GM12872 (cell line): ENCODE measurements at regions not wholly inside any gene's neighbourhood (a gene's known extent, or its start where the extent isn't known, plus 50 kb on each side); places are given as distances from the start of the nearest gene placed in this dataset.

Experiments
- TF ChIP-seq, protein P1 (sequence below): IDR thresholded peaks from 3 replicates; pipeline ENCODE4 v1.5.1; 2011; ENCODE audit warnings: low read depth, mild to moderate bottlenecking, low read length, moderate library complexity; ENCODE audit not compliant: insufficient read depth

DNA sequence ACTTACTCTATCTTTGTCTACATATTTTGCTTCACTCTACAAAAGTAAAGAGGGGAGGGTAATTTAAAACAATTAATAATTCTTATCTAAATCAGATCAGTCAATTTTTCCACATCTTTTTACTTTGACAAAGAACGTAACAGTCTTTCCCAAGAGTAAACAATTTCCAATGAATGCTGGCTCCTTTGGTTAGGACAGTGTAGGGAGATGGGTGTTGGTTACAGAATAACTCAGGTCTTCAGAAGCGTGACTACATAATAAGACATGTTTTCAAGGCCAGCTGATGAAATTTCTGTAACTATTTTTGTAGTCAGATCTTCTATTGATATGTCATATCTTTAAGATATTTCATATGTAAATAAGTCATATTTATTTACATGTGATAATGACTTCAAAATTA is 183.0 kb upstream of the CAND1 start:
- TF ChIP-seq, protein P1, sequence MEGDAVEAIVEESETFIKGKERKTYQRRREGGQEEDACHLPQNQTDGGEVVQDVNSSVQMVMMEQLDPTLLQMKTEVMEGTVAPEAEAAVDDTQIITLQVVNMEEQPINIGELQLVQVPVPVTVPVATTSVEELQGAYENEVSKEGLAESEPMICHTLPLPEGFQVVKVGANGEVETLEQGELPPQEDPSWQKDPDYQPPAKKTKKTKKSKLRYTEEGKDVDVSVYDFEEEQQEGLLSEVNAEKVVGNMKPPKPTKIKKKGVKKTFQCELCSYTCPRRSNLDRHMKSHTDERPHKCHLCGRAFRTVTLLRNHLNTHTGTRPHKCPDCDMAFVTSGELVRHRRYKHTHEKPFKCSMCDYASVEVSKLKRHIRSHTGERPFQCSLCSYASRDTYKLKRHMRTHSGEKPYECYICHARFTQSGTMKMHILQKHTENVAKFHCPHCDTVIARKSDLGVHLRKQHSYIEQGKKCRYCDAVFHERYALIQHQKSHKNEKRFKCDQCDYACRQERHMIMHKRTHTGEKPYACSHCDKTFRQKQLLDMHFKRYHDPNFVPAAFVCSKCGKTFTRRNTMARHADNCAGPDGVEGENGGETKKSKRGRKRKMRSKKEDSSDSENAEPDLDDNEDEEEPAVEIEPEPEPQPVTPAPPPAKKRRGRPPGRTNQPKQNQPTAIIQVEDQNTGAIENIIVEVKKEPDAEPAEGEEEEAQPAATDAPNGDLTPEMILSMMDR = no peak

DNA sequence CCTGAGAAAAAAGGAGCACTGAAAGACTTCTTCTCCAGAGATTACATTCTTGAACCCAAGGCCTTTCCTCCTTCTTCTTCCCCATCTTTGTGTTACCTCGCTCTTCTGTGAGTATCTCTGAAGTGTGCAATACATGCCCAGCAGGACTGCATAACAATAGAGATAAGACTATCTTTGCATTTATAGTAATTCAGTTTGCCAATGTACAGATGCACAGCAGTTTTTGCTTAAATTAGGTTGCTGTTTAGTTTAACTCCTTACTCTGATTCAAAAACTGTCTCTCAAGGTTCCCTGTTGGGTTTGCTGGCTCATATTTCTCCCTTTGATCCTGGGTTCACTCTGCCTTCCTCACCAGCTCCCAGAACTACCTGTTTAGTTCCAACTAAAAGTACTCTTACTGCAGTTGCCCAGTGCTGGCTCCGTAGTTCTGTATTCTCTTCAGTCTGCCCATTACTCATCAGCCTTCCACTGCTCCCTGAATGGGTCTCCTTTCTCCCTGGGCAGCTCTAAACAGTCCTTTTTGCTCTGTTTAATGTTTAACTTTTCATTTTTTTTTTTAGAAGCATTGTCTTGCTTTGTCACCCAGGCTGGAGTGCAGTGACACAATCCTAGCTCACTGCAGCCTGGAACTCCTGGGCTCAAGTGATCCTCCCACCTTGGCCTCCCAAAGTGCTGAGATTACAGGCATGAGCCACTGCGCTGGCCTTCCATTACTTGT is 180.6 kb upstream of the CAND1 start:
- TF ChIP-seq, protein P1 = no peak

DNA sequence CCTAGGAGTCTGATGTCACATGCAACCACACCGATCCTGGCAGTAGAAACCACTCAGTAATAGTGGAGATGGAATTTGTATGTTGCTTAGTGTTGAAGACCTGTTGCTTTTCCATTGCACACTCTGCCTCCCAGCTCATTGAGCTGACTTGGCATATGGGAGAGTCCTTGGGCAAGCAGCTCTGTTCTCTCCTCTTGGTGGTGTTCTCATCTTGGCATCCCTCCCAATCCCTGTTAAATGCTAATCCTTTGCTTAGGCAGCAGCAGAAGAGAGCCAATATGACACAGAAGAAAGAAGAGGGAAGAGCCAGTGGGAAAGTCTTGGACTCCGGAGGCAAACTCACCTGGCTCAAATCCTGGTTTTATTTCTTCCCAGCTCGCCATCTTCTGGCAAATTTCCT is 178.0 kb upstream of the CAND1 start:
- TF ChIP-seq, protein P1 = no peak

DNA sequence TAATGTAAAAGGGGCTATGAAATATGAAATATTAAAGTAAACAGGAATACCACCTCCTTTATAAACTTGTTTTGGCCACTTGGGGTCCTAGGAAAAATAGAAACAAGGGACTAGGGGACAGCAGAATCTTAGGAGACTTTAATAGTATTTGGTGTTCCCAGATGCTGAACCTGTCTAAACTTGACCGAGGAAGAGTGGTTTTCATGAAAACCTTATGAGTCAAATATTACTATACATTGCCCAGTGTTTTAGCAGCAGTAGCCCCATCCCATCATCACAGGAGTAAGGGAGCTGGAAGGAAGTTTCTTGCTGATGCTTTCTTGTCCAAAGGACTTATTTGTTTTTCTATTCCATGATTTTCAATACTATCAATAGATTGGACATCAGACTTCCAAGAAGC is 177.5 kb upstream of the CAND1 start:
- TF ChIP-seq, protein P1 = no peak

DNA sequence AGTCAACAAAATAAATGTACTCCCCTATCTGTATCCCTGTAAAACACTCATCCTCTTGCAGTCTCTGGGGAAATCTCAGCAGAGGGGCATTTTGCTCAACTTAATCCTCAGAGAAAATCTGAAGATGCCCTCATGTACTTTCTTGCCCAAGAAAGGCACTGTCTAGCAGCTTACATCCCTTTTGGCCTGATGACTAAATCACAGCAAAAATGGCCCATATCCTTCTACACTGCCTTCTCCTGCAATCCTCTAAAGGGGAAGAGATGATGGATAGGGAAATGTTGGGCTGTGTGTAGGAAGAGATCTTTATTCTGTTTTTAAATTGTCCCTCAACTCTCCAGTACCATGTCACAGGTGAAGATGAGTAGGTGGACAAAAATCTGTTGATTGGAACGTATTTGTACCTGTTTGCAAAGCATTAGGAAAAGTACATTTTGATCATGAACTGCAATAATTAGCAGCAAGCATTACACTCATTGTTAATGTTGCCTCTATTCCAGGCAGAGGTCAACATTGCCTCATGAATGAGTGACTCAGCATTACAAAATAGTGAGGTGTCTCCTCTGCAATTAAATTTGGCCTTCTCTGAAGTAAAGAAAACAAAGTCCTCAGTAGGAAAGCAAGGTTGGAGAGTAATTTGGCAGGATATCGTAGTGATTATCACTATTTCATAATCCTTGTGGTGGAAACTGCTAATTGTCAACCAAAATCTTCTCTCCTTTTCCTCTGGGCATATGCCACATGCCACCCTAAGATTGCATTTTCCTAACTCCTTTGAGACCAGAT is 172.4 kb upstream of the CAND1 start:
- TF ChIP-seq, protein P1 = no peak

DNA sequence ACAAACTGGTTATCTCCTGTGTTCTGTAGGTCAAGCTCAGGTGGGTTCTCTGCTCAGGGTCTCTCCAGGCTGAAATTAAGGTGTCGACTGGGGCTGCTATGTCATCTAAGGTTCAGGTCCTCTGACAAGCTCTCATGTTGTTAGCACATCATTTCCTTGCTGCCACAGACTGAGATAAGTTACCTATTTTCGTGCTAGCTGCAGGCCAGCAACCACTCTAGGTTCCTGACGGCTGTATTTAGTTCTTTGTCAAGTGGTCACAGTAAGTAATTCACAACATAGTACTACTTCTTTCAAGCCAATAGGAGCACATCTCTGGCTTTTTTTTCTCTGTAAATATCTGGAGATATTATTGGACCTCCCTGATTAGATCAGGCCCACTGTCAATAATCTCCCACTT is 169.3 kb upstream of the CAND1 start:
- TF ChIP-seq, protein P1 = no peak

DNA sequence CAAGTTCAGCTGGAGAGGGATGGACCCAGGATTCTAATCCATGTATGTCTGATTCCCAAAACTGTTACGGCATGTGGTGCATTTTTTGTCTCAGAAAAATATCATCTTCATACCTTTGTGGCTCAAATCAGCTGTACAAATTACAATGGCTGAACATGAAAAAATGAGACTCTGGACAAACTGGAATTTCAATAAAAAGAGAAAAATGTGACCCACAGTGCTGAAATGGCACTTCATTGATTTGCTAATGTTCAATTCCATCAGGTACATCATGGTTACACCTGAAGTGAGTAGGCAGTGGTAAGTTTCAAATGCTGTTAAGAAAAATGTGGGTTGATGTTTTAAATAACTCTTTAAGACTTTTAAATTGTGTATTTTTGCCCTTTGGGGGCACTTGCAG is 165.6 kb upstream of the CAND1 start:
- TF ChIP-seq, protein P1 = no peak
